Memory B cell (primary cell): ENCODE measurements at regions not wholly inside any gene's neighbourhood (a gene's known extent, or its start where the extent isn't known, plus 50 kb on each side); places are given as distances from the start of the nearest gene placed in this dataset.
"Not testable (repeated sequence)": the region's sequence is repeated elsewhere in the genome, so short reads cannot be mapped to it uniquely, and the experiment has no call there.

Source experiments
- ATAC-seq: fragments of 150-1000 bp; cut with Tn5 transposase; 2 replicates; pipeline ENCODE4 v1.10.0; 2021; ENCODE audit warnings: low read depth, mild to moderate bottlenecking, moderate library complexity
- DNase-seq, 2 donors: peaks; one replicate each; pipeline ENCODE4 v3.0.0; 2022; ENCODE audit warnings: low spot score in 2 of 2
- H3K27ac Mint-ChIP-seq: one replicate; pipeline ENCODE4 v1.8.0; 2022; ENCODE audit warnings: mild to moderate bottlenecking, moderate library complexity, mixed read lengths
- H3K27me3 Mint-ChIP-seq: one replicate; pipeline ENCODE4 v1.8.0; 2022; ENCODE audit warnings: mixed read lengths
- H3K36me3 Mint-ChIP-seq: one replicate; pipeline ENCODE4 v1.8.0; 2022; ENCODE audit warnings: mild to moderate bottlenecking, mixed read lengths
- H3K4me1 Mint-ChIP-seq: one replicate; pipeline ENCODE4 v1.8.0; 2022; ENCODE audit warnings: mixed read lengths
- H3K4me3 Mint-ChIP-seq: one replicate; pipeline ENCODE4 v1.8.0; 2022; ENCODE audit warnings: mild to moderate bottlenecking, moderate library complexity, mixed read lengths
- H3K9me3 Mint-ChIP-seq: one replicate; pipeline ENCODE4 v1.8.0; 2022; ENCODE audit warnings: mixed read lengths

- Mint-ChIP-seq H3K36me3 (no peaks in the 10 kb centered on the region), H3K4me3 (no peak overlapping the region), H3K4me1 (no peaks in the 10 kb centered on the region), H3K27ac (no peak overlapping the region), H3K9me3 (peaks cover 1% of the 10 kb centered on the region), H3K27me3 (no peaks in the 10 kb centered on the region)
- ATAC-seq (no peak), DNase-seq (no peak)
These were observed 346.9 kb upstream of the SNX7 start for GRCh38 chr1:98314601-98315000.

- ATAC-seq (no peak), DNase-seq (no peak)
- H3K4me3 Mint-ChIP-seq, result no peak overlapping the region
- H3K36me3 Mint-ChIP-seq, result no peaks in the 10 kb centered on the region
- H3K4me1 Mint-ChIP-seq, result no peaks in the 10 kb centered on the region
- H3K27ac Mint-ChIP-seq, result no peak overlapping the region
- H3K27me3 Mint-ChIP-seq, result no peaks in the 10 kb centered on the region
- no peaks in the 10 kb centered on the region for H3K9me3 Mint-ChIP-seq
These were observed 354.9 kb upstream of the SNX7 start for GRCh38 chr1:98306517-98307089.

GRCh38 chr1:98305362-98305761 is 356.2 kb upstream of the SNX7 start:
- Mint-ChIP-seq H3K27me3 (no peaks in the 10 kb centered on the region), H3K4me3 (no peak overlapping the region), H3K36me3 (no peaks in the 10 kb centered on the region), H3K4me1 (no peaks in the 10 kb centered on the region), H3K9me3 (no peaks in the 10 kb centered on the region), H3K27ac (no peak overlapping the region)
- DNase-seq, result no peak
- no peak for ATAC-seq

- ATAC-seq (no peak), DNase-seq (no peak)
- no peak overlapping the region for H3K4me3 Mint-ChIP-seq
- no peaks in the 10 kb centered on the region for H3K36me3 Mint-ChIP-seq
- no peaks in the 10 kb centered on the region for H3K9me3 Mint-ChIP-seq
- no peaks in the 10 kb centered on the region for H3K4me1 Mint-ChIP-seq
- H3K27me3 Mint-ChIP-seq, result no peaks in the 10 kb centered on the region
- H3K27ac Mint-ChIP-seq, result no peak overlapping the region
These were observed 356.6 kb upstream of the SNX7 start for GRCh38 chr1:98304888-98305287.

- DNase-seq (no peak), ATAC-seq (no peak)
- no peaks in the 10 kb centered on the region for H3K27me3 Mint-ChIP-seq
- no peaks in the 10 kb centered on the region for H3K36me3 Mint-ChIP-seq
- no peak overlapping the region for H3K27ac Mint-ChIP-seq
- no peak overlapping the region for H3K4me3 Mint-ChIP-seq
- no peaks in the 10 kb centered on the region for H3K9me3 Mint-ChIP-seq
- no peaks in the 10 kb centered on the region for H3K4me1 Mint-ChIP-seq
These were observed 361.7 kb upstream of the SNX7 start for GRCh38 chr1:98299861-98300260.

GRCh38 chr1:98299313-98299712 is 362.2 kb upstream of the SNX7 start:
- DNase-seq, result no peak
- Mint-ChIP-seq H3K4me1 (no peaks in the 10 kb centered on the region), H3K9me3 (no peaks in the 10 kb centered on the region), H3K4me3 (no peak overlapping the region), H3K27me3 (no peaks in the 10 kb centered on the region), H3K27ac (no peak overlapping the region), H3K36me3 (no peaks in the 10 kb centered on the region)
- ATAC-seq, result no peak

GRCh38 chr1:98298319-98298718 is 363.2 kb upstream of the SNX7 start:
- H3K4me1 Mint-ChIP-seq, result no peaks in the 10 kb centered on the region
- ATAC-seq, result no peak
- no peaks in the 10 kb centered on the region for H3K27me3 Mint-ChIP-seq
- H3K27ac Mint-ChIP-seq, result no peak overlapping the region
- H3K9me3 Mint-ChIP-seq, result no peaks in the 10 kb centered on the region
- H3K4me3 Mint-ChIP-seq, result no peak overlapping the region
- DNase-seq, result no peak
- H3K36me3 Mint-ChIP-seq, result no peaks in the 10 kb centered on the region

GRCh38 chr1:98296681-98297080 is 364.8 kb upstream of the SNX7 start:
- H3K27me3 Mint-ChIP-seq, result no peaks in the 10 kb centered on the region
- no peaks in the 10 kb centered on the region for H3K4me1 Mint-ChIP-seq
- no peak for ATAC-seq
- H3K9me3 Mint-ChIP-seq, result no peaks in the 10 kb centered on the region
- no peak overlapping the region for H3K27ac Mint-ChIP-seq
- H3K4me3 Mint-ChIP-seq, result no peak overlapping the region
- H3K36me3 Mint-ChIP-seq, result no peaks in the 10 kb centered on the region
- no peak for DNase-seq

GRCh38 chr1:98294127-98294526 is 367.4 kb upstream of the SNX7 start:
- Mint-ChIP-seq H3K27me3 (no peaks in the 10 kb centered on the region), H3K4me3 (no peak overlapping the region), H3K4me1 (no peaks in the 10 kb centered on the region), H3K36me3 (no peaks in the 10 kb centered on the region), H3K27ac (no peak overlapping the region), H3K9me3 (no peaks in the 10 kb centered on the region)
- ATAC-seq (no peak), DNase-seq (no peak)

- no peak overlapping the region for H3K27ac Mint-ChIP-seq
- DNase-seq (no peak), ATAC-seq (no peak)
- no peaks in the 10 kb centered on the region for H3K9me3 Mint-ChIP-seq
- no peaks in the 10 kb centered on the region for H3K27me3 Mint-ChIP-seq
- no peaks in the 10 kb centered on the region for H3K4me1 Mint-ChIP-seq
- H3K36me3 Mint-ChIP-seq, result no peaks in the 10 kb centered on the region
- H3K4me3 Mint-ChIP-seq, result no peak overlapping the region
These were observed 368.5 kb upstream of the SNX7 start for GRCh38 chr1:98292994-98293393.

- ATAC-seq (no peak), DNase-seq (no peak)
- Mint-ChIP-seq H3K9me3 (peaks cover under 1% of the 10 kb centered on the region), H3K36me3 (no peaks in the 10 kb centered on the region), H3K4me1 (no peaks in the 10 kb centered on the region), H3K27me3 (no peaks in the 10 kb centered on the region), H3K4me3 (no peak overlapping the region), H3K27ac (no peak overlapping the region)
These were observed 368.5 kb upstream of the DPYD start for GRCh38 chr1:98289311-98289710.

- DNase-seq, result no peak
- Mint-ChIP-seq H3K36me3 (no peaks in the 10 kb centered on the region), H3K9me3 (peaks cover 3% of the 10 kb centered on the region), H3K4me3 (no peak overlapping the region), H3K4me1 (no peaks in the 10 kb centered on the region), H3K27me3 (no peaks in the 10 kb centered on the region), H3K27ac (no peak overlapping the region)
- ATAC-seq, result no peak
These were observed 367.7 kb upstream of the DPYD start for GRCh38 chr1:98288494-98288893.

- DNase-seq (no peak), ATAC-seq (no peak)
- no peak overlapping the region for H3K4me3 Mint-ChIP-seq
These were observed 366.8 kb upstream of the DPYD start for GRCh38 chr1:98287626-98288025.

GRCh38 chr1:98286656-98287055 is 365.8 kb upstream of the DPYD start:
- H3K27me3 Mint-ChIP-seq, result no peaks in the 10 kb centered on the region
- H3K9me3 Mint-ChIP-seq, result peaks cover 3% of the 10 kb centered on the region
- ATAC-seq, result no peak
- no peaks in the 10 kb centered on the region for H3K36me3 Mint-ChIP-seq
- no peak overlapping the region for H3K4me3 Mint-ChIP-seq
- H3K4me1 Mint-ChIP-seq, result no peaks in the 10 kb centered on the region
- no peak for DNase-seq
- H3K27ac Mint-ChIP-seq, result no peak overlapping the region

More at GRCh38 chr1:98287626-98288025, 366.8 kb upstream of the DPYD start:
- no peaks in the 10 kb centered on the region for H3K4me1 Mint-ChIP-seq
- peaks cover 3% of the 10 kb centered on the region for H3K9me3 Mint-ChIP-seq
- no peaks in the 10 kb centered on the region for H3K36me3 Mint-ChIP-seq
- no peaks in the 10 kb centered on the region for H3K27me3 Mint-ChIP-seq
- no peak overlapping the region for H3K27ac Mint-ChIP-seq

GRCh38 chr1:98285286-98285685 is 364.5 kb upstream of the DPYD start:
- H3K4me3 Mint-ChIP-seq, H3K4me1 Mint-ChIP-seq, H3K36me3 Mint-ChIP-seq, ATAC-seq, H3K9me3 Mint-ChIP-seq, H3K27me3 Mint-ChIP-seq, DNase-seq, H3K27ac Mint-ChIP-seq: not testable (repeated sequence)
